ENCODE measurements at regions not wholly inside any gene's neighbourhood (a gene's known extent, or its start where the extent isn't known, plus 50 kb on each side); places are given as distances from the start of the nearest gene placed in this dataset.

DNA sequence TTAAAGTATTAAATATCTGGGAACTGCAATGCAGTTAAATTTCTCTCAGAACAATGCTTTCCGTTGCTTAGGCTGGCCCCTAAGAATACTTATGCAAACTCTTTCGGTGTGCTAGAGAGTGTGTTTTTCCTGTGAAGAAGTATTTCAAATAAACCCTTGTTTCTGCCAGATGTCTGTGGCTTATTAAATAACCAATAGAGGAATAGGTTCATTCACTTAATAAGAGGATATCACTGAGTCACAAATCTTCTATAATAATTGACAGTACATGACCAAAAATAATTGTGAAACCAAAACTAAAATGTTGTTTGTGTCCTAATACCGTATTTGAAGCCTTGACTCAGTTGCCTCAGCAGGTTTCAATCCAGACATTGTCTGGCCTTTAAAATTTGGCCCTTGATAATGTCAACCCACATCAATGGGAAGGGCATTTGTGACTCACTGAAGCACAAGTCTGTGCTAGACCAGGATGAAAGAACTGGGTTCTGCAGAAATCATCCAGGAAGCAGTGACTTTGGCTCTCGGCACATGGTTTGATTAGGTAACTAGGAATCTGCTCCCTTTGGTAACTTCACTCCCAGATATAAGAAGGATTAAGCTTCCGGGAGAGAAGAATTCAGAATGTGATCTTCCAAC is 104.2 kb upstream of the BARHL2 start:
- TF ChIP-seq, protein P1, sequence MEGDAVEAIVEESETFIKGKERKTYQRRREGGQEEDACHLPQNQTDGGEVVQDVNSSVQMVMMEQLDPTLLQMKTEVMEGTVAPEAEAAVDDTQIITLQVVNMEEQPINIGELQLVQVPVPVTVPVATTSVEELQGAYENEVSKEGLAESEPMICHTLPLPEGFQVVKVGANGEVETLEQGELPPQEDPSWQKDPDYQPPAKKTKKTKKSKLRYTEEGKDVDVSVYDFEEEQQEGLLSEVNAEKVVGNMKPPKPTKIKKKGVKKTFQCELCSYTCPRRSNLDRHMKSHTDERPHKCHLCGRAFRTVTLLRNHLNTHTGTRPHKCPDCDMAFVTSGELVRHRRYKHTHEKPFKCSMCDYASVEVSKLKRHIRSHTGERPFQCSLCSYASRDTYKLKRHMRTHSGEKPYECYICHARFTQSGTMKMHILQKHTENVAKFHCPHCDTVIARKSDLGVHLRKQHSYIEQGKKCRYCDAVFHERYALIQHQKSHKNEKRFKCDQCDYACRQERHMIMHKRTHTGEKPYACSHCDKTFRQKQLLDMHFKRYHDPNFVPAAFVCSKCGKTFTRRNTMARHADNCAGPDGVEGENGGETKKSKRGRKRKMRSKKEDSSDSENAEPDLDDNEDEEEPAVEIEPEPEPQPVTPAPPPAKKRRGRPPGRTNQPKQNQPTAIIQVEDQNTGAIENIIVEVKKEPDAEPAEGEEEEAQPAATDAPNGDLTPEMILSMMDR (IDR thresholded peaks at IDR 0.05), result no peak
- TF ChIP-seq POLR2A (IDR thresholded peaks at IDR 0.05), result no peak

Measured in uterus (tissue), 2 donors.